ENCODE measurements at regions not wholly inside any gene's neighbourhood (a gene's known extent, or its start where the extent isn't known, plus 50 kb on each side); places are given as distances from the start of the nearest gene placed in this dataset.

DNA sequence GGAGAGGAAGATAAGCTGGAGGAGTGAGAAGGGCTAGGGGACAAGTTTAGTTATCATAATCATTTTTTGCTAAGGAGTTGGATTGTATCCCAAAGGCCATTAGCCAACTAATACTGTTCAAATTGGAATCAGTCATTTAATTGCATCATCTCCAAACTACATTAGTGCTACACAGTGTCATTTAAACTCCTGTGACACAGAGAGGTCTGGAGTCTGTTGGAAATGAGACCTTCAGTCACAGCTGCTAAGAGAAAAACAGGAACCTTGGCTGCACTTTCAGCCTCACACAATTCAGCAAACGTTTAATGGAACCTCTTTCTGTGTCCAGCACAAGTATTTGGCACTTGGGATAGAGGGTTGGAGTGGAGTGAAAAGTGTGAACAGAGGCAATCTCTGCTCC is 175.5 kb upstream of the MGAT5 start:
- no peak for DNase-seq (ENCODE audit: low read depth in 2 of 2)

DNA sequence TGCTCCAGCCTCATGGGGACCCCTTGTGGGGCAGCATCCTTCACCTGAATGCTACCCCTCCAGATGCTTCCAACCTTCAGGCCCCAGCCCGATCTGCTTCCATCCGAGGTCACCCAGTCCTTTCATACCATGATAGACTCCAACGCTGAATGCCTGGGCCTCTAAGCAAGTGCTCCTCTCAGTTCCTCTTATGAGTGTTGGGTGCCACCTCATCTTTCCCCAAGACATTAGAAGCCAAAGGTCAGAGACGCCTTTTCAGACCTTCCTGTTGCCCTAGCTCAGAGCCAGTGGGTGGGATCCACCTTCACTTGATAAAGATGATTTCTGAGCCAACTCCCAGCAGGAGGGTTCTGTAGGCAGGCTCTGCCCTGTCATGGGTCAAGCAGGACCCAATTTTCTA is 174.5 kb upstream of the MGAT5 start:
- DNase-seq (ENCODE audit: low read depth in 2 of 2), result no peak

DNA sequence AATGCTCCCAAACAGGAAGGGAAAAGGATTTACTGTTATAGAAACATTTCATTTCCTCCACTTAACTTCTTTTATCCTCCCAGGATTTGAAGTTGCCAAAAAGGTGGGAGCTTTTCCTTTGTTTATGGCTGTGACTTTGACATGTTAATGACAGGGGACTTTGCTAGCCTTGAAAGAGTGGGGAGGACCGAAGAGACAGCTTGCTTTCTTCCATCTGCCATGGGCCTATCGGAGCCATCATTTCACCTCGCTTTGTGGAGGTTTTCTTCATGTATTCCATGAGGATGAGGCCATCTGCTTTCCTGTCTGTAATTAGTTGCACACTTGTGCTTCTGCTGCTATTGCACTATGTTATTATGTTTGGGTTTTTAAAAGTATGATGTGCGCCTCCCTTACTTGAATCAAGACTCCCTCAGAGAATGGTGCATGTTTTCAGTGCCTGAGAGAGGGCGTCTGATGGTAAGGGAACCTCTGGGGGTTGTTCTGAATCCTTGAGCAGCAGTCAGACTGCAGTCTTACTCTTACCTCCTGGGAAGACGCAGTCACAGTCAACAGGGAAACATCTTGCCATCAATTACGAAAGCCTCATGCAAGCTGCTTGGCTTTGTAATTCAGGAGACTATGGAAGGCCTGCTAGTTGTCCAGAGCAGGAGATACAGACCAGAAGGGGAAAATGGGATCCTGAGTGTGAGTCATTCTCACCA is 173.3 kb upstream of the MGAT5 start:
- DNase-seq (ENCODE audit: low read depth in 2 of 2), result no peak

DNA sequence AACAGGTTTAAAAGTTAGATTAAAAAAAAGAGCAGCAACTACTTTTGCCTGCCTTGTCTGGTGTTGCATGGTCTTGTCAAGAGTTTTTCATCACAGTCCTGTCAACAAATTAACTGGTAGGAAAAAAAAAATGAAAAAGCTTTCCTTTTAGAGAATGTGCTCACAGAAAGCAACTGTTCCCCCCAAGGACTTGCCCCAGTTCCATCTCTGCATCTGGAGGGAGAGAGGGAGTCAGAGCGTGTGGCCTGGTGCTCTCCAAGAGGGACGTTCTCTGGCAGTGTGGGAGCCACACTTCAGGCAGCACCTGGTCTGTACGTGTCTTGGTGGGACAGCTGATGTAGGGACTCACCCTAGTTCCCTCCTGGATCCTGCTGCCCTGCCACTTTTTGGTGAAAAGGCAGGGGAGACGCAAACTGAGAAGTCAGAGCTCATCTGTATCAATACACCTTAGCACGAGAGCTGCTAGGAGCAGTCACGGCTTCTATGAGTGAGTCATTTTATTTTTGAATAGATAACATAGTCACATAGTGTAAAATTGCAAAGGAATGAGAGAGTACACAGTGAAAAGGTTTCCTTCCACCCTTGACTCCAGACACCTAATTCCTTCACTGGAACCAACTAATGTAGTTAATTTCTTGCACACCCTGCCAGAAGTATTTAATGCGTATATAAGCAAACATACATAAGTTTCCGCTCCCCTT is 172.5 kb upstream of the MGAT5 start:
- DNase-seq (ENCODE audit: low read depth in 2 of 2), result no peak

DNA sequence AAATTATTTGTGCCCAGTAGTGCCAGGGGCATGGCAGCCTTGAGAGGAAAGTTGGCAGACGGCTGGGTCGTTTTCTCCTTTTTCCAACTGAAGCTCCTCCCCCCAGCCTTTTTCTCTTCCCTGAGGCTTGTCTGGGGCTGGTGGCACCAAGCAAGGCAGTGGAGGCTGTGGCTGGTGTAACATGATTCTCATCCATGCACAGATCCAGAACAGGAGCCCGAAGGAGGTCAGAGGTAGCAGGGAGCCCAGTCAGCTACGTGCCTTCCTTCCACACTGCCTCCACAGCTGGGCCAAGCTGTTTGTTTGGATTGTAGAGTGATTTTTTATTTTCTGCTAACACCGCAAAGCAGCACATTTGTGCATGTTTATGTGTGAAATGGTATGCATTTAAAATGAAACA is 170.3 kb upstream of the MGAT5 start:
- DNase-seq (ENCODE audit: low read depth in 2 of 2), result no peak

DNA sequence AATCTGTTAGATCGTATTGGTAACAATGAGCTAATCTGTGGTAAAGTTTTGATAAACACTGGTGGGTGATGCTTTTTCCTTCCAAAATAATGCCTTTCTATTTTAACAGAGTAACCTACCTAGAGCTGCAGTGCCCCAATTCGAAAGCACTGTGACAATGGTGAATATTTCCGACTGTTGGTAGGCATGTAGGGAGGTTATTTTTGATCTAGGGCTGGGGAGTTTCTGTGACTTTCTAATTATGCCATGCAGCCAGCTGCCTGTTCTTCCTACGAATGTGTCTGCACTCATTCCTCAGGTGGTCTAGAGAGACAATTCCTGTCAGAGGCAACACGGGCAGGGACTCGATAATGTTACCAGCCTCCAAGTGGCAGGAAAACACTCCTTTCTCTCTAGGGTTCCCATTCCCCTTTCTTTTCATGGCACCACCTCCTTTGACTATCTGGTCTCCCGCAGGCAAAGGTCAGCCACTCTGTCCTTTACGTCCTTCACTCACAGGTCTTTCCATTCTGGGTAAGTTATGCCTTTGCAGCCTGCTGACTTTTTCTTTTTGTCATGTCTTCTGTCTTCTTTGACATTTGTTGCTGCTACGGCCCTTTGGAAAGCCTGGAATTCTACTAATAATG is 167.2 kb upstream of the MGAT5 start:
- DNase-seq (ENCODE audit: low read depth in 2 of 2), result no peak

DNA sequence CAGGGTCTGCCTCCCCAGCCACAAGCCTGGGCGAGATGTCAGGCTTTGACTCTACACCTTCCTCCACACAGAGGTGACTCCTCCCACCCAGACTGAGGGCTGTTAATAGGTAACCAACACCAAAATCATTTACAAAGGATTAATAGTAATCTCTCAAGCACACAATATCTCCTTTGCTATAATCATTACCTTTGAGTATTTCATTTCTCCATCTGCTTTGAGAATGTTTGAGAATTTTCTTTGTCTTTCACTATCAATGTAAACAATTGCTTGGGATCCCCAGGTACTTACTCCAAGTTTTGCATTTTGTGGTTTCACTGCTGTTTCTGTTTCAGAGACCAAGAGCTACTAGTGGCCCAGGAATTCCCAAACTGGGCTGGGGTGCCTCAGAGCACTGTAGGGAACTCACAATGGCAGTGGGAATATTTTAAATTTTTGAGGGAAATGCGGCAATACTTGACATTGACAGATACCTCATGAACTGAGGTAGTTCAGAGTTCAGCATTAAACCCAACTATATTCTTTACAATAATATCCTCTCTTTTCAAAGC is 166.4 kb upstream of the MGAT5 start:
- no peak for DNase-seq (ENCODE audit: low read depth in 2 of 2)

DNA sequence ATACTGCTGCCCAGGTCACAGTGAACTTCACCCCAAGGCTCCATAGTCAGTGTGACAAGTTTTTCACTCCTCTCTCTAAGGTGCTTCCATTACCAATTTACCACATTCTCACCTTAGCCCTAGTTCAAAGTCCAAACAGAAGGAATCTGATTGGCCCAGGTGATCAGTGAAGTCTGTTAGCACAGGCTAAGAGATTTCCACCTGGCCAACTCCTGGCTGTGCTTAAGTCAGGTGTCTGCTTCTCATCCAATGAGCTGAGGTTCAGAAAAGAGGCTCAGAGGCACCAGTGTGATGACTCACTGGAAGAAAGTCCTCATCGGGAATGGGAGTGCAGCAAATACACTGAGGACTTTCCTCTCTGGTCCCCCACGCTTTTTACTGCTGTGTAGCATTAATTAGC is 164.4 kb upstream of the MGAT5 start:
- DNase-seq (ENCODE audit: low read depth in 2 of 2), result no peak

DNA sequence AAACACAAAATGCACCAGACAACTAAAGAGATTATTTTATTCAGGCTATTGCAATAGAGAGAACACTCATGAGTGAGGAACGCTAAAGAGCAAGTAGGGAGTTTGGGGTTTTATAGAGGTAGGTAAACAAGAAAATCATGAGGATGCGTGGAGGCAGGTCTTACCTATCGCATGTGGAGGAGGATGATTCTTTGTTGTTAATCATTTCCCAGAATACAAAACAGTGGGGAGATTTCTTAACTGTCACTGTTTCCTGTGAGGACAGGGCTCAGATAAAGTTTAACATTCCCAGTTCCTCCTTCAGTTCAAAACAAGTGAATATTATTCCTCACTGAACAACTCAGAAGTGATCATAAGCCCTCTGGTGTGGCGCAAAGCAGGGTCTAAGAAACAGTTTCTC is 156.1 kb upstream of the MGAT5 start:
- DNase-seq (ENCODE audit: low read depth in 2 of 2), result no peak

DNA sequence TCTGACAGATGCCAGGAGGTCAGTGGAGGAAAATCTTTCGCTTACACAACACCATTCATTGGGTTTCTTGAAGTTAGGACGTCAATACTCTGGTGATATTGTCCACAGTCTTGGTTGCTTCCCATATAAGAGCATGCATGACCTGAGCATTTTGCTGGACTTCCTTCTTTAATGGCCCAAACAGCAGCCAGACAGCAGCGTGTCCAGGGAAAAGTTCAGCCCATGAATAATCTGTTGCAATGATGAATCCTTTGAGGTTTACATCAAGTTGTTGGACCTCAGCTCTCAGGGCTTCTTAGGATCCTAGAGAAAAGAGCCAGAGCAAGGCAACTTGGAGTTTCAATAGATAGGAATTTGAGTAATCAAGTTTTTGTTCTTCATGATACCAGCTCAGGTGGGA is 155.6 kb upstream of the MGAT5 start:
- no peak for DNase-seq (ENCODE audit: low read depth in 2 of 2)

DNA sequence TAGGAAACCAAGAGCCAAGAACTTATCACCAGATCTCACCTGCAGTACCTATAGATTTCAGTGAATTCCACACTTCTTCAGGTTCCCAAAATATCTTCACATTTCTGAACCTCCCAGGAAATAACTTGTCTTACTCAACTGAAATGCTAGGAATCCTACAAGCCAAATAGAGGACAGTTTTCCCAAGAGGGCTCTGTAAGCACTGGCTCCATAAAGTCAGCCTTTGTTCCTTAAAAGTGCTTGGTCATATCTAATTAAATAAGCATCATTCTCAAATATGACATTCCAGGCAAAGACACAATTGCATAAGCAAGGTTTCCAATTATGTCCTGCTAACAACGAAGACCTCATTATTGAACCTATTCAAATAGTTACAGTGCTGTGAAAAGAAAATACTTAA is 154.6 kb upstream of the MGAT5 start:
- DNase-seq (ENCODE audit: low read depth in 2 of 2), result no peak

DNA sequence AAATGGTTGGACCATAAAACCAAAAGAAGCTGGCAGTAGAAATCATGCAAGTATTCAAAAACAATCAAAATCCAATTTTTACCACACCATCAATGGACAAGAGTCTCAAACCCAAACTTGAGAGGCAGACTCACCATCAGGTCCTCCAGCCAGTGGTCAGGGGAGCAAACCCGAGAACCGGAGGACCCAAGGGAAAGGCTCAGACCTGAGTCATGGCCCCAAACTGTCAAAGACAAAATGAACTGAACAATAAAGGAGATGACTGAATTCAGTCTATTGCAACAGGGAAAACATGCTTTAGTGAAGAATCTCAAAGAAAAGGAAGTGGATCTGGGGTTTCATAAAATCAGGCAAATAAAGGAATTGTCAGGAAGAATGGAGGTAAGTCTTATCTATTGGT is 150.7 kb upstream of the MGAT5 start:
- DNase-seq (ENCODE audit: low read depth in 2 of 2), result no peak

DNA sequence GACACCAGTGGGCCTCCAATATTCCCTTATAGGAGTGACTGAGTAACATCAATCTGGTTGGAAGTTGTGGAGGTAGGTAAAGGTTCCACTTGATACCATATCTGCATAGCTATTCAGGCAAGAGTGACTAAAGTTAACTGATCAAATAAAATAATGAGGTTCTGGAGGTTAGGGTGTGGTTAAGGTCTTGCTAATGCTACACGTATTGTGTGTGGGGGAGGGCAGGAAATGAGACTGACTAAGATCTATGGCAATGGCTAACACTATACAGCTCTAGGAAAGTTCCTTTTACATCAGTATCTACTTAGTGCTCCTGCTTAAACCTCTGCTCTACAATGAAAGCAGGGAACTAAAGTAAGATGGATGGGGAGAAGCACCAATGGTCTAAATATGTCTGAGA is 149.1 kb upstream of the MGAT5 start:
- DNase-seq (ENCODE audit: low read depth in 2 of 2), result no peak

DNA sequence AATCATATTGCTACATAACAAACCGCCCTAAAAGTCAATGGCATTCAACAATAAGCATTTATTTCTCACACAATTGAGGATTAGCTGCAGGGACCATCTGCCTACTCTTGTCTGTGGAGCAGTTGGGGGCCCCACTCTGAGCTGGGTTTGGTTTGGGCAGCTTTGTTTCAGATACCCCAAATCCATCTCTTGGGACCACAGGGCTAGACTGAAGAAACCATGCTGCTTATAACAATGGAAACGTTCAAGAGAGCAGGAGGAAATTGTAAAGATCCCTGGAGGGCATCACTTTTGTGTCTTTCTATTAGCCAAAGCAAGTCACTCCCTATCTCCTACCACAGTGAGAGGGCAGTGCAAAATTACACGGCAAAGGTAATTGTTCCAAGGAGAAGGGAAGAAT is 146.5 kb upstream of the MGAT5 start:
- no peak for DNase-seq (ENCODE audit: low read depth in 2 of 2)

DNA sequence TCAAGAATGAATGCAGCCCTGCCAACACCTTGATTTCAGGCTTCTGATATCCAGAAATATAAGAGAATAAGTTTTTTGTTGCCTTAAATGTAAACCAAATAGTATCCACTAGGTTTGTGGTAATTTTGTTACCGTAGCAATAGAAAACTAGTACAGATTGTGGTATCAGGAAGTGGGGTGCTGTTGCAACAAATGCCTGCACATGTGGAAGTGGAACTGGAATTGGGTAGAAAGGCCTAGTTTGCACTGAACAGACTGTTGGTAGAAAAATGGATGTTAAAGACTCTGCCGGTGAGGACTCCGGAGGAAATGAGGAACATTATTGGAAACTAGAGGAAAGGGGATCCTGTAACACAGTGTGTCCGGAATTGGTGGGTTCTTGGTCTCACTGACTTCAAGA is 145.8 kb upstream of the MGAT5 start:
- DNase-seq (ENCODE audit: low read depth in 2 of 2), result no peak

DNA sequence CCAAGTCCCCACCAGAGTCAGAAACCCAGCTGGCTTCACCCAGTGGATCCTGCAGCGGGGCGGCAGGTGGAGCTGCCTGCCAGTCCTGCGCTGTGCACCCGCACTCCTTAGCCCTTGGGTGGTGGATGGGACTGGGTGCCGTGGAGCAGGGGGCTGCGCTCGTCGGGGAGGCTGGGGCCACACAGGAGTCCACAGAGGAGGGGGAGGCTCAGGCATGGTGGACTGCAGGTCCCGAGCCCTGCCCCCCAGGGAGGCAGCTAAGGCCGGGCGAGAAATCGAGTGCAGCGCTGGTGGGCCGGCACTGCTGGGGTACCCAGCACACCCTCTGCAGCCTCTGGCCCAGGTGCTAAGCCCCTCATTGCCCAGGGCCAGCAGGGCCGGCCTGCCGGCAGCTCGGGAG is 144.6 kb upstream of the MGAT5 start:
- no peak for DNase-seq (ENCODE audit: low read depth in 2 of 2)

DNA sequence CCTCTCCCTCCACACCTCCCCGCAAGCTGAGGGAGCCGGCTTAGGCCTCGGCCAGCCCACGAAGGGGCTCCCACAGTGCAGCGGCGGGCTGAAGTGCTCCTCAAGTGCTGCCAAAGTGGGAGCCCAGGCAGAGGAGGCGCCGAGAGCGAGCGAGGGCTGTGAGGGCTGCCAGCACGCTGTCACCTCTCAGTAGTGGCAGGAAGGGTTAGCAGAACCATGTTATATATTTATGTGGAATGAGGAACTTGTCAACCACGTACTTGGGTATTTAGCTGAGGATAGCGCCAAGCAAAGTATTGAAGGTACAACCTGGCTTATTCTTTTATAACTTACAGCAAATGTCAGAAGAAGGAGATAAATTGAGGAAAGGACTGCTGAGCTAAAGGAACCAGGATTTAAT is 144.1 kb upstream of the MGAT5 start:
- DNase-seq (ENCODE audit: low read depth in 2 of 2), result no peak

DNA sequence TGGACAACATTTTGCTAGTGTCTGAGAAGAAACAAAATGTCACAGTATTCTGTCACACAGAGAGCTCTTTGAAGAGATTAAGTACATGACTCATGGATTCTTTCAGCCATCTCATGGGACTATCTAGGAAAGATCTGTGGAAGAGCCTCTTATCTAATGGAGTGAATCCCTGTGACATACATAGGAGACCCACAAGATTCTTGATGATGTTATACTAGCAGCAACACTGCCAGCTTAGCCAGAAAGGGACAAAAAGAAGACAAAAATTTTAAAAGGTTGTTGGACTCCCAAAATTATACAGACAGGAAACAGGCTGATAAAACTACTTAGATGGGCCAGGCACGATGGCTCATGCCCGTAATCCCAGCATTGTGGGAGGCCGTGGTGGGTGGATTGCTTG is 143.3 kb upstream of the MGAT5 start:
- no peak for DNase-seq (ENCODE audit: low read depth in 2 of 2)

DNA sequence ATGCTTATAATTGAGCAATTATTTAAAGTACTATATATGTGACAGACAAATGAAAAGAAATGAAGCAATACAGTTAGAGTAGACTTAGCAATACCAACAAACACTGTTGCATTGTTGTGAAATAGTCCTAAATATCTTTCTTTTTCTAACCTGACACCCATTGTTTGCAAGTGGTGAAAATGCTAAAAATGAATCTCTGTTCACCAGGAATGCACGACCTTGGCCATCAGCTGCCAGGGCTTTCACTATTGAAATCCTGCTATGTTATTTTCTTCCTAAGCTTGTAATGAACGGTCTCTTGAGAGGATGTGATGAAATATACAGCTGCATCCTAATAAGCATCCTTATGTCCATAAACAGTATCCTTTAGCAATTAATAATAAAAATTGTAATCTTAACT is 136.2 kb upstream of the MGAT5 start:
- DNase-seq (ENCODE audit: low read depth in 2 of 2), result no peak

DNA sequence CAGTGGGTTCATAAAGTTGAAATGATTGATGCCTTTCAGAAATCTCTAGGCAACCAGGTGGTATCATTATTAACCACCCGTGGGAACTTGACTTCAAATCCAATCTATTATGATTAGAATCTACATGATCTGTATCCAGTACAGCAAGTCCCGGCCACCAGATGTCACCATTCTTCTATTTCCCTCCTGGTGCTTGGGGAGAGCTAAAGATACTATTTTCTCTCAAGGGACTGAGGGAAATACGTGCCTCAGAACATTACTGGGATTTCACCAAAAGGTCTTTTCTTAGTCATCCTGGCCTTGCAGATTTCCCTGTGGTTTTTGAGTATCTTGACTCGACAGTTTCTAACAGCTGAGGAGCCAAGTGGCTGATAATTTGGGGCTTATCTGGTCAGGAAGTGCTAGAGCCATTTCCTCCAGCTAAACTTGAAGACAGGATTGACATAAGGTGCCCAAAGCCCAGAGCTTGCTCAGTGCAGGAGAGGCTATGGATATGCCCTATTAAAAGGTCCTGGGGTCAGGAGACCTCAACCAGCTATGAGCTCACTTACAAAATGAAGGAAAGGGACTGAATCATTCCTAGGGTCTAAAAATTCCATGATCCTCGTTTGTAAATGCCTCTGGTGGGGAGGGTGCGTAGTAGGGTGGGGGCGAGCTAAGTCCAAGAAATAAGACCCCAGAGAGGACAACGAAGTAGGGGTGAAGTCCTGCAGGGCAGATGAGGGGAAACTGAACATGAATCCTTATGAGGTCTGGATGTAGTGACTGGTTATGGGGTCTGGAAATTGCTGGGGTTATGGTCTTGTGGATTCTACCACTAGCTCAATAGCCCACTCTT is 135.4 kb upstream of the MGAT5 start:
- DNase-seq (ENCODE audit: low read depth in 2 of 2), result peak; percentile 90 to 92

DNA sequence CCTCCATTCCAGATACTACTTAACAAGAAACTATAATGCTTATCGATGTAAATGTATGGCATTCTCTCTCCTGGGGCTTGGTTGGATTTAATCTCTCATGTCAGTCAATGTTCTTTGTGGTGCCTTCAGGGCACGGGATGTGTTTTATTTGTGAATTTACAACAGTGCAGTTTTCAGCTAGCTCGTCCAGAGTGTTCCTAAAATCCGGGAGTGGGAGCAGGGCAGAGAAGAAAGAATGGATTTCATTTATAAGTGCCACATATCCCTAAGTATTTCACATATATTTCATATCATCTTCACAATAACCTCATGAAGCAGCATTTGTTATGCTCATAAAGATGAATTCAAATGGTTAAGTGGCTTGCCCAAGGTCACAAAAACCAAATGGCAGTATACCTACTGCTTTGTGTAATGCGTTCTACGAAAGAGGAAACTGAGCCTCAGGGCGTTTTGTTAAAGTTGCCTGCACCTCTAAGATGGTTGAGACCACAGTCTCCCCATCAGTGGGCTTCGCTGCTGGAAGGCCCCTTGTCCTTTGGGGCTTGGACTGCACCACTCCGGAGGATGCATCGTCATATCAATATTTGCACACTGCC is 134.7 kb upstream of the MGAT5 start:
- DNase-seq (ENCODE audit: low read depth in 2 of 2), result no peak

Data from fibroblast of skin of left biceps (primary cell).